K562 (cell line): ENCODE measurements at regions not wholly inside any gene's neighbourhood (a gene's known extent, or its start where the extent isn't known, plus 50 kb on each side); places are given as distances from the start of the nearest gene placed in this dataset.

ENCODE experiments used
- ATAC-seq: fragments of 200-7000 bp; cut with Tn5 transposase; 3 replicates; pipeline ENCODE4 v1.9.1; 2020; ENCODE audit warnings: moderate library complexity
- BruUV-seq: library from RNA; stranded (reverse); fragments of 400-500 nt; replicated peaks from 2 replicates; lab custom pipeline; 2021; lab: Mats Ljungman, UMichigan
- CTCF ChIA-PET: fragments of 300-600 bp; formaldehyde crosslinking; extraction: SDS; loops from one replicate; lab custom pipeline; 2021; ENCODE audit warnings: low intra/inter-chr PET ratio; lab: Yijun Ruan, JAX
- POLR2A ChIA-PET: fragments of 300-600, 350-650 bp; sonication (Branson Sonifier 250); formaldehyde crosslinking; extraction: SDS; loops from one replicate; lab custom pipeline; 2021; ENCODE audit warnings: antibody characterized with exemption, inconsistent platforms; lab: Yijun Ruan, JAX
- DNase-seq, 4 experiments: peaks; one replicate each; pipeline versions ENCODE4 v3.0.0 to v3.0.0-alpha.2; 2011 to 2018; ENCODE audit warnings: low spot score in 3 of 4, mixed read lengths in 3 of 4; ENCODE audit errors: extremely low read depth in 1 of 4
- FAIRE-seq: peaks from 2 replicates; lab custom pipeline; 2011; peaks lifted over from hg19 to GRCh38; lab: Jason Lieb, UNC
- H2AFZ ChIP-seq: 2 replicates; pipeline ENCODE4 v1.6.0; 2011; ENCODE audit warnings: low read depth, low read length, control low read depth, inconsistent platforms
- H3K27ac ChIP-seq: fragments of 200-600 bp; 3 replicates; pipeline ENCODE4 v1.8.0; 2011; ENCODE audit warnings: low read depth, mild to moderate bottlenecking, control low read depth, inconsistent platforms, low read length, moderate library complexity, mixed read lengths; ENCODE audit errors: extremely low read depth
- H3K27me3 ChIP-seq, 2 experiments: fragments of 300-600 bp in 1 of 2; 2 replicates in 1 of 2; 3 replicates in 1 of 2; pipeline versions ENCODE4 v1.6.0 to v1.8.0; 2011; ENCODE audit warnings: inconsistent platforms in 2 of 2, low read length in 2 of 2, mild to moderate bottlenecking in 1 of 2, mixed read lengths in 1 of 2, moderate library complexity in 1 of 2; ENCODE audit not compliant: control insufficient read depth in 2 of 2, insufficient read depth in 2 of 2
- H3K36me3 ChIP-seq: fragments of 300-600 bp; 3 replicates; pipeline ENCODE4 v1.8.0; 2011; ENCODE audit warnings: mild to moderate bottlenecking, low read length, inconsistent platforms; ENCODE audit not compliant: control insufficient read depth, insufficient read depth
- H3K4me1 ChIP-seq, 2 experiments: fragments of 200-600 bp in 1 of 2; replicated peaks in 1 of 2; 2 replicates in 1 of 2; 3 replicates in 1 of 2; pipeline versions ENCODE4 v1.5.1 to v1.8.0; 2011; ENCODE audit warnings: inconsistent platforms in 2 of 2, low read length in 2 of 2, mild to moderate bottlenecking in 1 of 2, mixed read lengths in 1 of 2, moderate library complexity in 1 of 2; ENCODE audit not compliant: control insufficient read depth in 2 of 2, insufficient read depth in 2 of 2
- H3K4me2 ChIP-seq: 2 replicates; pipeline ENCODE4 v1.6.1; 2011; ENCODE audit warnings: low read length, control low read depth, inconsistent platforms, mixed read lengths; ENCODE audit not compliant: insufficient read depth
- H3K4me3 ChIP-seq: fragments of 200-600 bp; sonication (generic), shearing (Covaris generic); 2 replicates; pipeline ENCODE4 v1.5.1; 2016; ENCODE audit warnings: control low read depth, inconsistent platforms
- H3K79me2 ChIP-seq: fragments of 200-600 bp; 3 replicates; pipeline ENCODE4 v1.8.0; 2011; ENCODE audit warnings: low read length, inconsistent platforms; ENCODE audit not compliant: control insufficient read depth, insufficient read depth
- H3K9ac ChIP-seq, 2 experiments: 2 replicates each; pipeline versions ENCODE4 v1.6.0 to v1.6.1; 2011; ENCODE audit warnings: low read depth in 2 of 2, low read length in 2 of 2, control low read depth in 1 of 2, inconsistent platforms in 1 of 2, mild to moderate bottlenecking in 1 of 2, mixed read lengths in 1 of 2; ENCODE audit not compliant: insufficient read depth in 1 of 2
- H3K9me1 ChIP-seq: one replicate; pipeline ENCODE4 v1.6.0; 2011; ENCODE audit warnings: inconsistent platforms, mild to moderate bottlenecking, low read length, moderate library complexity; ENCODE audit not compliant: control insufficient read depth, insufficient read depth
- H3K9me3 ChIP-seq: replicated peaks from 2 replicates; pipeline ENCODE4 v1.5.1; 2011; ENCODE audit warnings: low read depth, low read length, inconsistent platforms; ENCODE audit not compliant: control insufficient read depth, insufficient read depth
- H4K20me1 ChIP-seq: replicated peaks from 2 replicates; pipeline ENCODE4 v1.6.1; 2011; ENCODE audit warnings: low read length, inconsistent platforms, mixed read lengths; ENCODE audit not compliant: control insufficient read depth, insufficient read depth
- DEAF1 ChIP-seq: fragments of 450-650 bp; formaldehyde crosslinking; IDR thresholded peaks from 2 replicates; pipeline ENCODE4 v1.4.0; 2020; ENCODE audit warnings: mild to moderate bottlenecking, moderate library complexity
- GATAD2A ChIP-seq: fragments of 450-650 bp; IDR thresholded peaks from 2 replicates; pipeline ENCODE4 v1.6.1; 2017
- GTF2F1 ChIP-seq: IDR thresholded peaks from 2 replicates; pipeline ENCODE4 v1.6.1; 2011; ENCODE audit warnings: low read depth, low read length, improper control_type of control experiment
- MBD2 ChIP-seq: sonication (generic); IDR thresholded peaks from 2 replicates; pipeline ENCODE4 v1.6.1; 2016; ENCODE audit warnings: low read depth, borderline replicate concordance
- SIX5 ChIP-seq, 2 experiments: IDR thresholded peaks; 2 replicates each; pipeline ENCODE4 v1.6.1; 2011; ENCODE audit warnings: low read length in 2 of 2, borderline replicate concordance in 1 of 2, low read depth in 1 of 2, mild to moderate bottlenecking in 1 of 2, moderate library complexity in 1 of 2; ENCODE audit not compliant: insufficient read depth in 1 of 2
- SUPT5H ChIP-seq: fragments of 450-650 bp; IDR thresholded peaks from 2 replicates; pipeline ENCODE4 v1.6.1; 2016
- YY1 ChIP-seq, 3 experiments: IDR thresholded peaks; 2 replicates each; pipeline ENCODE4 v1.6.1; 2011; ENCODE audit warnings: low read length in 2 of 3, mild to moderate bottlenecking in 2 of 3, moderate library complexity in 2 of 3, borderline replicate concordance in 1 of 3, control low read depth in 1 of 3, low read depth in 1 of 3; ENCODE audit not compliant: insufficient read depth in 3 of 3, insufficient replicate concordance in 2 of 3, control insufficient read depth in 1 of 3, insufficient read length in 1 of 3; ENCODE audit errors: extremely low read depth in 1 of 3
- ZNF165 ChIP-seq: fragments of 250-450 bp; sonication (Bioruptor Pico); IDR thresholded peaks from 2 replicates; pipeline ENCODE4 v1.4.0; 2020; ENCODE audit warnings: borderline replicate concordance
- WGBS: fragments of 100-300 bp; shearing (Covaris generic); methylation state at CpG from one replicate; pipeline ENCODE4 v1.1.6; 2016; ENCODE audit warnings: low coverage, mixed read lengths; ENCODE audit not compliant: insufficient coverage; ENCODE audit errors: missing lambda C conversion rate; 5-methylcytosine and 5-hydroxymethylcytosine counted together
- in situ Hi-C: fragments of 300-500 bp; cut with MboI; formaldehyde crosslinking; loops from 4 replicates; pipeline ENCODE4 v1.15.0; 2018; ENCODE audit warnings: inconsistent platforms, mixed read lengths
- intact Hi-C: fragments of 100-400 bp; cut with micrococcal nuclease; formaldehyde crosslinking; loops from 2 replicates; pipeline ENCODE4 v1.14.2; 2022
- TF ChIP-seq, protein P1 (sequence below): IDR thresholded peaks from 2 replicates; pipeline ENCODE4 v1.6.1; 2011; ENCODE audit not compliant: insufficient read length; ENCODE audit errors: extremely low read depth
- TF ChIP-seq, protein P2 (sequence below): sonication (generic); formaldehyde crosslinking; IDR thresholded peaks from 2 replicates; pipeline ENCODE4 v1.8.0; 2022; ENCODE audit warnings: mild to moderate bottlenecking, missing genetic modification reagents

- no peak for ATAC-seq
- Histone ChIP-seq H4K20me1 (0 out of 2 replicates have a peak, but pooled peaks cover 2% of the 10 kb centered on the region), H3K27me3 (no peaks in the 10 kb centered on the region), H3K4me2 (no peak overlapping the region), H3K9me3 (no peaks in the 10 kb centered on the region), H3K4me1 (no peaks in the 10 kb centered on the region), H3K9me1 (no peaks in the 10 kb centered on the region), H2AFZ (peak overlapping the region; percentile 34; the same call in 1 of the 2 replicates), H3K36me3 (no peaks in the 10 kb centered on the region), H3K79me2 (no peaks in the 10 kb centered on the region), H3K4me3 (no peak overlapping the region), H3K9ac (no peak overlapping the region), H3K27ac (no peak overlapping the region)
- ChIA-PET CTCF (interaction anchor here (0.6 to 0.9 kb wide), 2 partner anchors 188 to 1381 kb away, joined by 3 read pairs; no protein-coding TSS in a partner anchor), POLR2A (interaction anchor here (1.1 to 1.2 kb wide), 3 partner anchors 11 to 33 kb away, joined by 3 to 6 read pairs (median 3); no protein-coding TSS in a partner anchor)
- intact Hi-C loops = no loop called here
- no peak for DNase-seq
- WGBS = 6% methylated on average over 3 of the region's 3 CpGs
- TF ChIP-seq GATAD2A = no peak
- no peak for TF ChIP-seq MBD2
- no peak for TF ChIP-seq SIX5 (IDR thresholded peaks at IDR 0.05; ENCODE audit: borderline replicate concordance in 1 of 2, insufficient read depth in 1 of 2, low read depth in 1 of 2, low read length in 2 of 2)
- TF ChIP-seq, protein P1, sequence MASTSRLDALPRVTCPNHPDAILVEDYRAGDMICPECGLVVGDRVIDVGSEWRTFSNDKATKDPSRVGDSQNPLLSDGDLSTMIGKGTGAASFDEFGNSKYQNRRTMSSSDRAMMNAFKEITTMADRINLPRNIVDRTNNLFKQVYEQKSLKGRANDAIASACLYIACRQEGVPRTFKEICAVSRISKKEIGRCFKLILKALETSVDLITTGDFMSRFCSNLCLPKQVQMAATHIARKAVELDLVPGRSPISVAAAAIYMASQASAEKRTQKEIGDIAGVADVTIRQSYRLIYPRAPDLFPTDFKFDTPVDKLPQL = no peak
- TF ChIP-seq YY1 (IDR thresholded peaks at IDR 0.05; ENCODE audit: borderline replicate concordance in 1 of 3, control insufficient read depth in 1 of 3, extremely low read depth in 1 of 3, insufficient read depth in 3 of 3, insufficient read length in 1 of 3, insufficient replicate concordance in 2 of 3, low read depth in 1 of 3, low read length in 2 of 3) = no peak
- TF ChIP-seq ZNF165 (CRISPR knock-in tag) = no peak
- TF ChIP-seq SUPT5H = no peak
- no peak for TF ChIP-seq GTF2F1
- TF ChIP-seq, protein P2, sequence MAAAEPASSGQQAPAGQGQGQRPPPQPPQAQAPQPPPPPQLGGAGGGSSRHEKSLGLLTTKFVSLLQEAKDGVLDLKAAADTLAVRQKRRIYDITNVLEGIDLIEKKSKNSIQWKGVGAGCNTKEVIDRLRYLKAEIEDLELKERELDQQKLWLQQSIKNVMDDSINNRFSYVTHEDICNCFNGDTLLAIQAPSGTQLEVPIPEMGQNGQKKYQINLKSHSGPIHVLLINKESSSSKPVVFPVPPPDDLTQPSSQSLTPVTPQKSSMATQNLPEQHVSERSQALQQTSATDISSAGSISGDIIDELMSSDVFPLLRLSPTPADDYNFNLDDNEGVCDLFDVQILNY (CRISPR knock-in tag) = no peak
- no peak for TF ChIP-seq DEAF1
- no peak for FAIRE-seq
- in situ Hi-C loops = loop anchor here (5.0 kb wide), 1 partner anchor 163 kb away; no protein-coding TSS in a partner anchor
- no TSS peak for BruUV-seq
Observed at GRCh38 chr2:63699549-63699839, 110.7 kb downstream of the MDH1 start.
